ENCODE measurements at regions not wholly inside any gene's neighbourhood (a gene's known extent, or its start where the extent isn't known, plus 50 kb on each side); places are given as distances from the start of the nearest gene placed in this dataset.
A peak's percentile ranks its signal among the peaks of the same experiment; 100 is the strongest.

GRCh38 chr17:62172492-62173291 is 107.6 kb upstream of the MED13 start:
- DNase-seq (ENCODE audit: low read depth in 2 of 2) = no peak
- no peak overlapping the region for H3K4me3 ChIP-seq (replicated peaks in 1 of 4; ENCODE audit: control extremely low read depth in 1 of 4, insufficient read depth in 1 of 4, low read depth in 3 of 4, low read length in 4 of 4)
- H3K27me3 ChIP-seq (ENCODE audit: control insufficient read depth, insufficient read depth, low read length) = no peaks in the 10 kb centered on the region
- no peak overlapping the region for H3K9ac ChIP-seq (ENCODE audit: insufficient read depth, low read length)
- no peaks in the 10 kb centered on the region for H3K36me3 ChIP-seq (ENCODE audit: control insufficient read depth, insufficient read depth, low read length)
- H3K27ac ChIP-seq (ENCODE audit: insufficient read depth, low read length) = no peak overlapping the region
- H3K79me2 ChIP-seq (ENCODE audit: control insufficient read depth, insufficient read depth, low read length) = no peaks in the 10 kb centered on the region
- TF ChIP-seq CTCF (conservative IDR thresholded peaks at IDR 0.05 in 1 of 2, IDR thresholded peaks at IDR 0.05 in 1 of 2; ENCODE audit: low read depth in 1 of 2, low read length in 2 of 2) (no peak), EZH2 (IDR thresholded peaks at IDR 0.05; ENCODE audit: low read length, missing control alignments) (no peak)
- H4K20me1 ChIP-seq (ENCODE audit: control insufficient read depth, extremely low read depth, insufficient read depth, low read length) = no peaks in the 10 kb centered on the region
- no peaks in the 10 kb centered on the region for H3K4me1 ChIP-seq (ENCODE audit: control insufficient read depth, extremely low read depth, insufficient read depth, low read length)
- no peak overlapping the region for H3K4me2 ChIP-seq (ENCODE audit: extremely low read depth, insufficient read depth, low read length)
- H3K9me3 ChIP-seq (ENCODE audit: control insufficient read depth, insufficient read depth, low read depth, low read length) = no peaks in the 10 kb centered on the region
- H2AFZ ChIP-seq (ENCODE audit: low read length) = no peak overlapping the region

- no peak for DNase-seq (ENCODE audit: low read depth in 2 of 2)
- H3K79me2 ChIP-seq (ENCODE audit: control insufficient read depth, insufficient read depth, low read length) = no peaks in the 10 kb centered on the region
- no peak overlapping the region for H3K4me2 ChIP-seq (ENCODE audit: extremely low read depth, insufficient read depth, low read length)
- H3K9me3 ChIP-seq (ENCODE audit: control insufficient read depth, insufficient read depth, low read depth, low read length) = no peaks in the 10 kb centered on the region
- no peaks in the 10 kb centered on the region for H3K27me3 ChIP-seq (ENCODE audit: control insufficient read depth, insufficient read depth, low read length)
- H3K27ac ChIP-seq (ENCODE audit: insufficient read depth, low read length) = no peak overlapping the region
- H4K20me1 ChIP-seq (ENCODE audit: control insufficient read depth, extremely low read depth, insufficient read depth, low read length) = no peaks in the 10 kb centered on the region
- H3K36me3 ChIP-seq (ENCODE audit: control insufficient read depth, insufficient read depth, low read length) = no peaks in the 10 kb centered on the region
- no peak overlapping the region for H3K4me3 ChIP-seq (replicated peaks in 1 of 4; ENCODE audit: control extremely low read depth in 1 of 4, insufficient read depth in 1 of 4, low read depth in 3 of 4, low read length in 4 of 4)
- no peak overlapping the region for H3K9ac ChIP-seq (ENCODE audit: insufficient read depth, low read length)
- TF ChIP-seq CTCF (conservative IDR thresholded peaks at IDR 0.05 in 1 of 2, IDR thresholded peaks at IDR 0.05 in 1 of 2; ENCODE audit: low read depth in 1 of 2, low read length in 2 of 2) (no peak), EZH2 (IDR thresholded peaks at IDR 0.05; ENCODE audit: low read length, missing control alignments) (no peak)
- H2AFZ ChIP-seq (ENCODE audit: low read length) = no peak overlapping the region
- H3K4me1 ChIP-seq (ENCODE audit: control insufficient read depth, extremely low read depth, insufficient read depth, low read length) = no peaks in the 10 kb centered on the region
These were observed 102.0 kb upstream of the MED13 start for GRCh38 chr17:62167076-62167475.

- no peaks in the 10 kb centered on the region for H3K79me2 ChIP-seq (ENCODE audit: control insufficient read depth, insufficient read depth, low read length)
- no peak overlapping the region for H3K4me2 ChIP-seq (ENCODE audit: extremely low read depth, insufficient read depth, low read length)
- no peaks in the 10 kb centered on the region for H4K20me1 ChIP-seq (ENCODE audit: control insufficient read depth, extremely low read depth, insufficient read depth, low read length)
- no peaks in the 10 kb centered on the region for H3K4me1 ChIP-seq (ENCODE audit: control insufficient read depth, extremely low read depth, insufficient read depth, low read length)
- no peak overlapping the region for H3K27ac ChIP-seq (ENCODE audit: insufficient read depth, low read length)
- H3K9ac ChIP-seq (ENCODE audit: insufficient read depth, low read length) = no peak overlapping the region
- no peaks in the 10 kb centered on the region for H3K9me3 ChIP-seq (ENCODE audit: control insufficient read depth, insufficient read depth, low read depth, low read length)
- H3K27me3 ChIP-seq (ENCODE audit: control insufficient read depth, insufficient read depth, low read length) = no peaks in the 10 kb centered on the region
- peak; percentile 3 to 6 for DNase-seq (ENCODE audit: low read depth in 2 of 2)
- no peak overlapping the region for H3K4me3 ChIP-seq (replicated peaks in 1 of 4; ENCODE audit: control extremely low read depth in 1 of 4, insufficient read depth in 1 of 4, low read depth in 3 of 4, low read length in 4 of 4)
- H2AFZ ChIP-seq (ENCODE audit: low read length) = no peak overlapping the region
- no peaks in the 10 kb centered on the region for H3K36me3 ChIP-seq (ENCODE audit: control insufficient read depth, insufficient read depth, low read length)
- TF ChIP-seq EZH2 (IDR thresholded peaks at IDR 0.05; ENCODE audit: low read length, missing control alignments) (no peak), CTCF (conservative IDR thresholded peaks at IDR 0.05 in 1 of 2, IDR thresholded peaks at IDR 0.05 in 1 of 2; ENCODE audit: low read depth in 1 of 2, low read length in 2 of 2) (no peak)
These were observed 100.0 kb upstream of the MED13 start for GRCh38 chr17:62164747-62165722.
